ENCODE measurements at regions not wholly inside any gene's neighbourhood (a gene's known extent, or its start where the extent isn't known, plus 50 kb on each side); places are given as distances from the start of the nearest gene placed in this dataset.

GRCh38 chr4:124868495-124868894, 156.0 kb upstream of the ANKRD50 start:
- TF ChIP-seq TAF1 (IDR thresholded peaks at IDR 0.05; ENCODE audit: borderline replicate concordance, insufficient read depth, low read length): no peak
- no peak for TF ChIP-seq REST (IDR thresholded peaks at IDR 0.05; ENCODE audit: insufficient read depth in 1 of 2, low read depth in 2 of 2, low read length in 2 of 2)
- no peak for TF ChIP-seq SIN3A (IDR thresholded peaks at IDR 0.05; ENCODE audit: borderline replicate concordance, insufficient read depth, low read length)
- TF ChIP-seq FOXP2 (optimal IDR thresholded peaks at IDR 0.05; ENCODE audit: borderline replicate concordance, extremely low read depth, extremely low read length, insufficient read depth): no peak

GRCh38 chr4:124867536-124867935, 155.0 kb upstream of the ANKRD50 start:
- TF ChIP-seq REST (IDR thresholded peaks at IDR 0.05; ENCODE audit: insufficient read depth in 1 of 2, low read depth in 2 of 2, low read length in 2 of 2): no peak

DNA sequence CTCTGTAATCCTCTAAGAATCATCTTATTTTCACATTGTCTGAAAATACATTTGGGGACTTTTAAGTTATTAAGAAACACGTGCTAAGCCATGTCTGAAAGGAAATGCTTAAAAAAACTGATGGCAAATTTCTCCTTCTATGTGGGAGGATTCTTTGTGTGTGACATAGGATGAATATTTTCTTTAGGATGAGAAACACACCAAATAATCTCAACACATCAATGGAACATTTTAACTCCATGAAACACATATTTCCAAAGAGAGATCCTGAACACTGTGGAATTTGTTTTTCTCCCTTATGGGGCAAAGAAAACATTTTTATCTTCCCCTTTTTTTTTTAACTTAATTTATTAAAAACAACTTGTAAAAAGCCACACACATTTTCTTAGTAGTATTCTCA, 153.8 kb upstream of the ANKRD50 start:
- TF ChIP-seq TAF1 (IDR thresholded peaks at IDR 0.05; ENCODE audit: borderline replicate concordance, insufficient read depth, low read length): no peak
- TF ChIP-seq REST (IDR thresholded peaks at IDR 0.05; ENCODE audit: insufficient read depth in 1 of 2, low read depth in 2 of 2, low read length in 2 of 2): no peak

- no peak for TF ChIP-seq POLR2AphosphoS5 (IDR thresholded peaks at IDR 0.05; ENCODE audit: low read depth, low read length)
These were observed 150.6 kb upstream of the ANKRD50 start for GRCh38 chr4:124863040-124863545.

DNA sequence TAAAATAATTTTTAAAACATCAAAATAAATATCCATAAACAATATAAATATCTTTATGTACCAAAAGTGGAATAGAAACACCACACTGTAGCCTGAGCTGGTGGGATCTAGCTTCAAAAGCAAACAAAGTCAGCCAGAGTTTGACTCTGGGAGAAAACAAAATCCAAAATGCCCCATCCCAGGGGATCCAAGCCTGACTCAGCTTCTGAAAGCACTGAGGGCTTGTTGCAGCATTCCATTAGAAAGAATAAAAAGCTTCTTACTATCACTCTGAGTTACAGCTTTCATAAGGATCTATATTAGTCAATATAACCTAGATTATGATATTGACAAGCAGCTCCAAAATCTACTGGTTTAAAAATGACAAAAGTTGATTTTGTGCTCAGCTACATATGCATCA, 149.7 kb upstream of the ANKRD50 start:
- TF ChIP-seq FOXP2 (optimal IDR thresholded peaks at IDR 0.05; ENCODE audit: borderline replicate concordance, extremely low read depth, extremely low read length, insufficient read depth): no peak
- TF ChIP-seq SIN3A (IDR thresholded peaks at IDR 0.05; ENCODE audit: borderline replicate concordance, insufficient read depth, low read length): no peak
- TF ChIP-seq POLR2AphosphoS5 (IDR thresholded peaks at IDR 0.05; ENCODE audit: low read depth, low read length): no peak
- no peak for TF ChIP-seq REST (IDR thresholded peaks at IDR 0.05; ENCODE audit: insufficient read depth in 1 of 2, low read depth in 2 of 2, low read length in 2 of 2)
- no peak for TF ChIP-seq TAF1 (IDR thresholded peaks at IDR 0.05; ENCODE audit: borderline replicate concordance, insufficient read depth, low read length)

DNA sequence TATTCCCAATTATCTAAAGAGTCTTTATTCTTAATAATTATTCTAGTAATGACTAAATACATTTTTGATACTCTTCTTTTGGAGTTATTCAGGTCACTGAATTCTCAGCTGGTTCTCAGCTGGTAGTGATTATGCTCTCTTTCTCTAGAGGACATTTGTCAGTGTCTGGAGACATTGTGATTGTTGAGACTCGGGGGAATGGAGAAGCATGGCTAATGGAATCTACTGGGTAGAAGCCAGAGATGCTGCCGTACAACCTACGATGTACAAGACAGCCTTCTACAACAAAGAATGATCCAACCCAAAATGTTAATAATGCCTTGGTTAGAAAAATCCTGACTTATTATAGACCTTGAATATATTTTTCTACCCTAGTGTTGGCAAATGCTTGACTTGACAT, 149.2 kb upstream of the ANKRD50 start:
- TF ChIP-seq TAF1 (IDR thresholded peaks at IDR 0.05; ENCODE audit: borderline replicate concordance, insufficient read depth, low read length) (no peak), FOXP2 (optimal IDR thresholded peaks at IDR 0.05; ENCODE audit: borderline replicate concordance, extremely low read depth, extremely low read length, insufficient read depth) (no peak), SIN3A (IDR thresholded peaks at IDR 0.05; ENCODE audit: borderline replicate concordance, insufficient read depth, low read length) (no peak), REST (IDR thresholded peaks at IDR 0.05; ENCODE audit: insufficient read depth in 1 of 2, low read depth in 2 of 2, low read length in 2 of 2) (no peak), POLR2AphosphoS5 (IDR thresholded peaks at IDR 0.05; ENCODE audit: low read depth, low read length) (no peak)
